Karpas-422 (cell line): ENCODE measurements at regions not wholly inside any gene's neighbourhood (a gene's known extent, or its start where the extent isn't known, plus 50 kb on each side); places are given as distances from the start of the nearest gene placed in this dataset.

Experiments used
- DNase-seq: peaks from one replicate; pipeline ENCODE4 v3.0.0-alpha.2; 2015
- H2AFZ ChIP-seq: fragments of 200-600 bp; sonication (generic); 2 replicates; pipeline ENCODE4 v1.6.1; 2014; ENCODE audit warnings: antibody characterized with exemption, low read length, mixed read lengths
- H3K27ac ChIP-seq: fragments of 200-600 bp; sonication (generic); 2 replicates; pipeline ENCODE4 v1.5.1; 2014; ENCODE audit warnings: mild to moderate bottlenecking, low read length, moderate library complexity
- H3K27me3 ChIP-seq: fragments of 200-600 bp; sonication (generic); 2 replicates; pipeline ENCODE4 v1.6.1; 2014; ENCODE audit warnings: low read length, mixed read lengths
- H3K36me3 ChIP-seq: fragments of 200-600 bp; sonication (generic); 2 replicates; pipeline ENCODE4 v1.6.1; 2014; ENCODE audit warnings: low read length, mixed read lengths; ENCODE audit not compliant: insufficient read depth
- H3K4me1 ChIP-seq: fragments of 200-600 bp; sonication (generic); 2 replicates; pipeline ENCODE4 v1.6.1; 2014; ENCODE audit warnings: mild to moderate bottlenecking, low read length, mixed read lengths
- H3K4me2 ChIP-seq: fragments of 200-600 bp; sonication (generic); 2 replicates; pipeline ENCODE4 v1.6.1; 2014; ENCODE audit warnings: low read length, low read depth, mild to moderate bottlenecking; ENCODE audit not compliant: poor library complexity, severe bottlenecking
- H3K4me3 ChIP-seq: fragments of 200-600 bp; sonication (generic); 2 replicates; pipeline ENCODE4 v1.5.1; 2014; ENCODE audit warnings: mild to moderate bottlenecking, antibody characterized with exemption, low read length, mixed read lengths
- H3K79me2 ChIP-seq: fragments of 200-600 bp; sonication (generic); 2 replicates; pipeline ENCODE4 v1.6.1; 2014; ENCODE audit warnings: mild to moderate bottlenecking, low read length, mixed read lengths
- H3K9ac ChIP-seq: fragments of 200-600 bp; sonication (generic); 2 replicates; pipeline ENCODE4 v1.6.0; 2014; ENCODE audit warnings: low read length
- H3K9me2 ChIP-seq: fragments of 200-600 bp; sonication (generic), shearing (Covaris generic); replicated peaks from 2 replicates; pipeline ENCODE4 v1.6.0; 2014; ENCODE audit warnings: mild to moderate bottlenecking, low read length, moderate library complexity; ENCODE audit not compliant: insufficient read depth
- H3K9me3 ChIP-seq: fragments of 300-700, 200-600 bp; sonication (generic); 2 replicates; pipeline ENCODE4 v1.6.1; 2014; ENCODE audit warnings: low read length, mixed read lengths
- H4K20me1 ChIP-seq: fragments of 200-600 bp; sonication (generic); 2 replicates; pipeline ENCODE4 v1.6.1; 2014; ENCODE audit warnings: mild to moderate bottlenecking, antibody characterized with exemption, low read length, low read depth; ENCODE audit not compliant: insufficient read depth

- no peak overlapping the region for H3K4me2 ChIP-seq
- 0 out of 2 replicates have a peak, but pooled peaks cover 4% of the 10 kb centered on the region for H3K9me2 ChIP-seq
- no peak overlapping the region for H3K27ac ChIP-seq
- no peaks in the 10 kb centered on the region for H4K20me1 ChIP-seq
- no peaks in the 10 kb centered on the region for H3K9me3 ChIP-seq
- H3K27me3 ChIP-seq, result no peaks in the 10 kb centered on the region
- no peak overlapping the region for H3K4me3 ChIP-seq
- H3K9ac ChIP-seq, result no peak overlapping the region
- H2AFZ ChIP-seq, result no peak overlapping the region
- H3K36me3 ChIP-seq, result no peaks in the 10 kb centered on the region
- no peaks in the 10 kb centered on the region for H3K4me1 ChIP-seq
- no peak for DNase-seq
- H3K79me2 ChIP-seq, result no peaks in the 10 kb centered on the region
These were observed 179.8 kb upstream of the NBEA start for GRCh38 chr13:34762312-34762711.

GRCh38 chr13:34764246-34764645 is 177.8 kb upstream of the NBEA start:
- no peak overlapping the region for H3K27ac ChIP-seq
- no peak overlapping the region for H3K4me3 ChIP-seq
- no peaks in the 10 kb centered on the region for H3K79me2 ChIP-seq
- 0 out of 2 replicates have a peak, but pooled peaks cover 4% of the 10 kb centered on the region for H3K9me2 ChIP-seq
- no peaks in the 10 kb centered on the region for H4K20me1 ChIP-seq
- no peaks in the 10 kb centered on the region for H3K9me3 ChIP-seq
- no peaks in the 10 kb centered on the region for H3K4me1 ChIP-seq
- no peak overlapping the region for H3K9ac ChIP-seq
- no peaks in the 10 kb centered on the region for H3K27me3 ChIP-seq
- H3K36me3 ChIP-seq, result no peaks in the 10 kb centered on the region
- H3K4me2 ChIP-seq, result no peak overlapping the region
- H2AFZ ChIP-seq, result no peak overlapping the region
- DNase-seq, result no peak

- Histone ChIP-seq H3K9ac (no peak overlapping the region), H2AFZ (no peak overlapping the region), H3K4me1 (no peaks in the 10 kb centered on the region), H3K9me2 (0 out of 2 replicates have a peak, but pooled peaks cover 4% of the 10 kb centered on the region), H3K79me2 (no peaks in the 10 kb centered on the region), H3K27me3 (no peaks in the 10 kb centered on the region), H4K20me1 (no peaks in the 10 kb centered on the region), H3K27ac (no peak overlapping the region), H3K4me2 (no peak overlapping the region), H3K36me3 (no peaks in the 10 kb centered on the region), H3K9me3 (no peaks in the 10 kb centered on the region), H3K4me3 (no peak overlapping the region)
- no peak for DNase-seq
These were observed 176.5 kb upstream of the NBEA start for GRCh38 chr13:34765446-34766180.

GRCh38 chr13:34767778-34768177 is 174.3 kb upstream of the NBEA start:
- Histone ChIP-seq H3K79me2 (no peaks in the 10 kb centered on the region), H3K9ac (no peak overlapping the region), H3K27me3 (no peaks in the 10 kb centered on the region), H3K9me2 (0 out of 2 replicates have a peak, but pooled peaks cover 4% of the 10 kb centered on the region), H3K36me3 (no peaks in the 10 kb centered on the region), H2AFZ (no peak overlapping the region), H4K20me1 (no peaks in the 10 kb centered on the region), H3K4me1 (no peaks in the 10 kb centered on the region), H3K27ac (no peak overlapping the region), H3K4me2 (no peak overlapping the region), H3K4me3 (no peak overlapping the region), H3K9me3 (no peaks in the 10 kb centered on the region)
- DNase-seq, result no peak

GRCh38 chr13:34772206-34772605 is 169.9 kb upstream of the NBEA start:
- no peaks in the 10 kb centered on the region for H3K79me2 ChIP-seq
- H3K9me3 ChIP-seq, result no peaks in the 10 kb centered on the region
- DNase-seq, result no peak
- no peaks in the 10 kb centered on the region for H3K27me3 ChIP-seq
- H3K9ac ChIP-seq, result no peak overlapping the region
- H3K4me3 ChIP-seq, result no peak overlapping the region
- H2AFZ ChIP-seq, result no peak overlapping the region
- no peaks in the 10 kb centered on the region for H3K4me1 ChIP-seq
- H3K4me2 ChIP-seq, result no peak overlapping the region
- no peaks in the 10 kb centered on the region for H3K36me3 ChIP-seq
- H3K9me2 ChIP-seq, result no peaks in the 10 kb centered on the region
- H3K27ac ChIP-seq, result no peak overlapping the region
- H4K20me1 ChIP-seq, result no peaks in the 10 kb centered on the region

GRCh38 chr13:34772881-34773280 is 169.2 kb upstream of the NBEA start:
- H3K9me3 ChIP-seq, result no peaks in the 10 kb centered on the region
- no peaks in the 10 kb centered on the region for H4K20me1 ChIP-seq
- no peaks in the 10 kb centered on the region for H3K36me3 ChIP-seq
- no peak for DNase-seq
- H3K27ac ChIP-seq, result no peak overlapping the region
- no peaks in the 10 kb centered on the region for H3K27me3 ChIP-seq
- H2AFZ ChIP-seq, result no peak overlapping the region
- H3K9me2 ChIP-seq, result no peaks in the 10 kb centered on the region
- H3K4me2 ChIP-seq, result no peak overlapping the region
- H3K79me2 ChIP-seq, result no peaks in the 10 kb centered on the region
- H3K4me1 ChIP-seq, result no peaks in the 10 kb centered on the region
- no peak overlapping the region for H3K4me3 ChIP-seq
- no peak overlapping the region for H3K9ac ChIP-seq

- H3K4me3 ChIP-seq, result no peak overlapping the region
- H4K20me1 ChIP-seq, result no peaks in the 10 kb centered on the region
- no peaks in the 10 kb centered on the region for H3K79me2 ChIP-seq
- H3K27ac ChIP-seq, result no peak overlapping the region
- H3K4me1 ChIP-seq, result no peaks in the 10 kb centered on the region
- H3K9me2 ChIP-seq, result no peaks in the 10 kb centered on the region
- H2AFZ ChIP-seq, result no peak overlapping the region
- H3K36me3 ChIP-seq, result no peaks in the 10 kb centered on the region
- no peak for DNase-seq
- no peak overlapping the region for H3K9ac ChIP-seq
- no peaks in the 10 kb centered on the region for H3K9me3 ChIP-seq
- H3K27me3 ChIP-seq, result no peaks in the 10 kb centered on the region
- no peak overlapping the region for H3K4me2 ChIP-seq
These were observed 165.6 kb upstream of the NBEA start for GRCh38 chr13:34776390-34776981.

GRCh38 chr13:34777089-34777913 is 164.8 kb upstream of the NBEA start:
- H3K9me3 ChIP-seq, result no peaks in the 10 kb centered on the region
- H3K36me3 ChIP-seq, result no peaks in the 10 kb centered on the region
- H3K27ac ChIP-seq, result no peak overlapping the region
- no peak for DNase-seq
- no peaks in the 10 kb centered on the region for H3K9me2 ChIP-seq
- no peaks in the 10 kb centered on the region for H3K79me2 ChIP-seq
- H2AFZ ChIP-seq, result no peak overlapping the region
- no peak overlapping the region for H3K4me2 ChIP-seq
- H3K27me3 ChIP-seq, result no peaks in the 10 kb centered on the region
- no peak overlapping the region for H3K9ac ChIP-seq
- no peaks in the 10 kb centered on the region for H3K4me1 ChIP-seq
- no peak overlapping the region for H3K4me3 ChIP-seq
- H4K20me1 ChIP-seq, result no peaks in the 10 kb centered on the region
